ENCODE measurements at regions not wholly inside any gene's neighbourhood (a gene's known extent, or its start where the extent isn't known, plus 50 kb on each side); places are given as distances from the start of the nearest gene placed in this dataset.
"Not testable (repeated sequence)": the region's sequence is repeated elsewhere in the genome, so short reads cannot be mapped to it uniquely, and the experiment has no call there.

- ChIA-PET POLR2A (no interaction called here), CTCF (no interaction called here)
- H3K4me3 ChIP-seq (ENCODE audit: low read depth, low read length): no peak overlapping the region
- TF ChIP-seq CTCF (IDR thresholded peaks at IDR 0.05; ENCODE audit: insufficient read depth, low read length, missing control alignments): no peak
- no peak for DNase-seq (ENCODE audit: low read depth, low spot score)
These were observed 79.0 kb upstream of the CDH7 start for GRCh38 chr18:65671621-65672415.

- DNase-seq (ENCODE audit: low read depth, low spot score); CTCF ChIA-PET; POLR2A ChIA-PET; H3K4me3 ChIP-seq (ENCODE audit: low read depth, low read length): not testable (repeated sequence)
These were observed 80.7 kb upstream of the CDH7 start for GRCh38 chr18:65670145-65670544.

GRCh38 chr18:65661391-65661790 lies 89.4 kb upstream of the CDH7 start:
- POLR2A ChIA-PET: no interaction called here
- CTCF ChIA-PET: no interaction called here

GRCh38 chr18:65659912-65660311 lies 90.9 kb upstream of the CDH7 start:
- TF ChIP-seq CTCF (IDR thresholded peaks at IDR 0.05; ENCODE audit: insufficient read depth, low read length, missing control alignments): no peak
- no peak overlapping the region for H3K4me3 ChIP-seq (ENCODE audit: low read depth, low read length)
- POLR2A ChIA-PET: no interaction called here
- no peak for DNase-seq (ENCODE audit: low read depth, low spot score)
- CTCF ChIA-PET: no interaction called here

More at GRCh38 chr18:65661391-65661790, 89.4 kb upstream of the CDH7 start:
- no peak for TF ChIP-seq CTCF (IDR thresholded peaks at IDR 0.05; ENCODE audit: insufficient read depth, low read length, missing control alignments)
- no peak overlapping the region for H3K4me3 ChIP-seq (ENCODE audit: low read depth, low read length)
- no peak for DNase-seq (ENCODE audit: low read depth, low spot score)

GRCh38 chr18:65659312-65659711 lies 91.5 kb upstream of the CDH7 start:
- no peak overlapping the region for H3K4me3 ChIP-seq (ENCODE audit: low read depth, low read length)
- no peak for TF ChIP-seq CTCF (IDR thresholded peaks at IDR 0.05; ENCODE audit: insufficient read depth, low read length, missing control alignments)
- POLR2A ChIA-PET: no interaction called here
- no peak for DNase-seq (ENCODE audit: low read depth, low spot score)
- CTCF ChIA-PET: no interaction called here

GRCh38 chr18:65651192-65651591 lies 99.6 kb upstream of the CDH7 start:
- H3K4me3 ChIP-seq (ENCODE audit: low read depth, low read length): no peak overlapping the region
- POLR2A ChIA-PET: no interaction called here
- DNase-seq (ENCODE audit: low read depth, low spot score): no peak
- CTCF ChIA-PET: no interaction called here
- TF ChIP-seq CTCF (IDR thresholded peaks at IDR 0.05; ENCODE audit: insufficient read depth, low read length, missing control alignments): no peak

- no peak overlapping the region for H3K4me3 ChIP-seq (ENCODE audit: low read depth, low read length)
- ChIA-PET CTCF (no interaction called here), POLR2A (no interaction called here)
- no peak for DNase-seq (ENCODE audit: low read depth, low spot score)
- TF ChIP-seq CTCF (IDR thresholded peaks at IDR 0.05; ENCODE audit: insufficient read depth, low read length, missing control alignments): no peak
These were observed 118.6 kb upstream of the CDH7 start for GRCh38 chr18:65632236-65632635.
